ENCODE measurements at regions not wholly inside any gene's neighbourhood (a gene's known extent, or its start where the extent isn't known, plus 50 kb on each side); places are given as distances from the start of the nearest gene placed in this dataset.

DNA sequence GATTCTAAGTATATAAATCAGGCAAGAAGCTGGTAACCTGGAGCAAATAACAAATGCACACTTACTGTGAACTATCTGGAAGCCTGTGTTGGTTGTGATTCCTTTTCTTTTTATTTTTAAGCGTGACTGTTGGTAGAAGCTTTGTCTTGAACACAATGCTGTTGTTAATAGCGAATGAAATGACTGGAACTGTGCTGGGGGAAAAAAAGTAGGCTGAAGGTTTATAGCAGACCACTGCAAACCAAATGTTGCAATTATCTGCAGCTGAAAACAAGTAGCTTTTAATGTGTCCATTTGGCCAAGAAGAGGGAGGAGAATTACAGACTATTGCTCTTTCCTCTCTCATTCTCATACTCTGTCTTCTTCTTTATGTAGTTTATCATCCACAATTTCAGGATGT, 184.5 kb upstream of the DNAJC19 start:
- TF ChIP-seq, protein P1, sequence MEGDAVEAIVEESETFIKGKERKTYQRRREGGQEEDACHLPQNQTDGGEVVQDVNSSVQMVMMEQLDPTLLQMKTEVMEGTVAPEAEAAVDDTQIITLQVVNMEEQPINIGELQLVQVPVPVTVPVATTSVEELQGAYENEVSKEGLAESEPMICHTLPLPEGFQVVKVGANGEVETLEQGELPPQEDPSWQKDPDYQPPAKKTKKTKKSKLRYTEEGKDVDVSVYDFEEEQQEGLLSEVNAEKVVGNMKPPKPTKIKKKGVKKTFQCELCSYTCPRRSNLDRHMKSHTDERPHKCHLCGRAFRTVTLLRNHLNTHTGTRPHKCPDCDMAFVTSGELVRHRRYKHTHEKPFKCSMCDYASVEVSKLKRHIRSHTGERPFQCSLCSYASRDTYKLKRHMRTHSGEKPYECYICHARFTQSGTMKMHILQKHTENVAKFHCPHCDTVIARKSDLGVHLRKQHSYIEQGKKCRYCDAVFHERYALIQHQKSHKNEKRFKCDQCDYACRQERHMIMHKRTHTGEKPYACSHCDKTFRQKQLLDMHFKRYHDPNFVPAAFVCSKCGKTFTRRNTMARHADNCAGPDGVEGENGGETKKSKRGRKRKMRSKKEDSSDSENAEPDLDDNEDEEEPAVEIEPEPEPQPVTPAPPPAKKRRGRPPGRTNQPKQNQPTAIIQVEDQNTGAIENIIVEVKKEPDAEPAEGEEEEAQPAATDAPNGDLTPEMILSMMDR (conservative IDR thresholded peaks at IDR 0.05; ENCODE audit: low read depth, low read length): no peak
- TF ChIP-seq EZH2 (IDR thresholded peaks at IDR 0.05; ENCODE audit: borderline replicate concordance, low read depth, low read length, poor library complexity, severe bottlenecking): no peak

Measured in A673 (cell line).